HG02623 (cell line): ENCODE measurements at regions not wholly inside any gene's neighbourhood (a gene's known extent, or its start where the extent isn't known, plus 50 kb on each side); places are given as distances from the start of the nearest gene placed in this dataset.
"Not testable (repeated sequence)": the region's sequence is repeated elsewhere in the genome, so short reads cannot be mapped to it uniquely, and the experiment has no call there.

Experiments used
- ATAC-seq: cut with Tn5 transposase; IDR thresholded peaks from one replicate; pipeline ENCODE4 v1.9.1; 2021; ENCODE audit warnings: moderate library complexity; ENCODE audit not compliant: unreplicated experiment

DNA sequence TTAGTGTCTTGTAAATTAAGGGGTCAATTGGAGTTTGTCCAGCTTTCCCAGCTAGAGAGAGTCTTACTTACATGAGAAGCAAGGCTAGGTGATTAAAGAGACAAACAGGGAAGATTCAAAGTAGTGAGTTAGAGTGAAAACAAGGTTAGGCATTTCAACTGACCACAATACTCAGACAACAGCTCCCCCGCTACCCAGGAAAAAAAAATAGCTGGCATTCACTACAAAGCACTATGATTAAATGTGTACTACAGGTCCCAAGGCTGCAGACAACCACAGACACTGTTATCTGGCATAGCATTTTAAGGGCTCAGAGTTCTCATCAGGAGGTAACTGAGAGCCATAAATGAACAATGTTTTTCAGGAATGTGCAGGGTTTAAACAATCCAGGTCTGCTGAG, 680.9 kb downstream of the TMEM121 start:
- ATAC-seq, result no peak

DNA sequence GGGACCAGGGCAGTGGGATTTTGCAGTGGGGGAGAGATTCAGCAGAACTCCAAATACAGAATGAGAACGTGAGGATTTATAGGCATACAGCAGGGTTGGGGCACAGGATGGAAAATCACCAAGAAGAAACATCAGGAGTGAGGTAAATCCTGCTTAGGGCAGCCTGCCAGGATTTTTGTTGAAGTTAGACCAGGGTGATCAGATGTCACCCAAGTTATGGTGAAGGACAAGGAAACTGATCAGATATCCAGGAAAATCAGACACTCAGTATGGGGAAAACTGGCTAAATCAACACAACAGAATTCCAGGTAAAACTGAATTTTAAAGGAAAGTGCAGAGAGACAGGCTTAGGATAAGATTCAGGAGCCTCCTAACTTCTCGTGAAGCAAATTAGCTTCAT, 682.4 kb downstream of the TMEM121 start:
- ATAC-seq, result no peak

- ATAC-seq, result no peak
Observed at GRCh38 chr14:106209755-106210154, 683.4 kb downstream of the TMEM121 start.

GRCh38 chr14:106210650-106211049, 684.3 kb downstream of the TMEM121 start:
- no peak for ATAC-seq

- no peak for ATAC-seq
Observed at GRCh38 chr14:106211334-106211900, 685.0 kb downstream of the TMEM121 start.

DNA sequence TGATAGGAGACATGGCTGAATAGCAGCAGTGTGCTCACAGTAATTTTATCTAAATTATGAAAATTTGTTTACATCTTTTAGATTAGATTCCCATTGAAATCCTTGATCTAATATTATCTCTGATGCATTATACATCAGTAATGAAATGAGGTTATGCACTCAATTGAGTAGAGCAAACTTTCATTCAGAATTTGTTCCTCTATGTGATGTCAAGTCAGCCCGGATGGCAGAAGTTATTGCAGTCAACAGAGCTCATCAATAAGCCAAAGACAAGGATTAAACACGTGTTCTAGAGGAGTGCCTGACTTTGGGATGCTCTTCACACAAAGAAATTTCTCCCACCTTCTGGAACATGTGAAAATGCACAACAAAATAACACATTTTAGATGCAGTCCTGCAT, 688.8 kb downstream of the TMEM121 start:
- no peak for ATAC-seq

- ATAC-seq, result no peak
Observed at GRCh38 chr14:106216679-106217078, 690.3 kb downstream of the TMEM121 start.

DNA sequence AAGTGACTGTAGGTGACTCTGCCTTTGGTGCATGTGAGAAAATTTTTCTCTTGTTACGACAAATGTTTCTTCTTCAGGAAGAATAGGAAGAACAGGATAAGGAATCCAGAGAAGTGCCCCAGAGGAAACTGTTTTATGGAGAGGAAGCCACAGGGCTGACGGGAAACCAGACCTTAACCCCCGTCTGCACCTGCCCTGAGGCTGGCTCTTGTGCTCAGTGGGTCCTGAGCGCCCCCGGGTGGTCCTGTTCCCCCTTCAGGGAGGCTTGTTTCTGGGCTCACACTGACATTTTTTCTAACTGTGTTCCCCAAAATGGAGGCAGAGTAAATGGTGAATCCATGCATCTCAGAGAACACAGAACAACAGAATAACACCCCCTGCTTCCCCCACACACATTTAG, 691.8 kb downstream of the TMEM121 start:
- no peak for ATAC-seq

DNA sequence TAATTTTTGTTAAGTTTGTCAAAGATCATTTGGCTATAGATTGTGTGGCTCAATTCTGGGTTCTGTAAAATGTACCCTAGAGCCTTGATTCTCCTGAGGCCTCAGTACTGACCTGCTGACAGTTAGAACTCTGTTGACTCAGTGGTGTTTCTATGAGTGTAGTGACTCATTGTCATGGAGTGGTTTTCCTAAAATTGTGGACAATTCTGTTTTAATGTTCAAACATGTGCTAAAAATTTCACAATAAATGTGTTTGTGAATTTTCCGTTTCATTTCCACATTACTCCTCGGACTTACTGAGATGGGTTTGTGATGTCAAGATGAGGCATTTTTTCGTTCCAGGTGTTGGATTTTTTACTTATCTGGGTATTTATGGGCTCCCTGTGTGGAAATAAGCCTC, 695.9 kb downstream of the TMEM121 start:
- ATAC-seq, result no peak

DNA sequence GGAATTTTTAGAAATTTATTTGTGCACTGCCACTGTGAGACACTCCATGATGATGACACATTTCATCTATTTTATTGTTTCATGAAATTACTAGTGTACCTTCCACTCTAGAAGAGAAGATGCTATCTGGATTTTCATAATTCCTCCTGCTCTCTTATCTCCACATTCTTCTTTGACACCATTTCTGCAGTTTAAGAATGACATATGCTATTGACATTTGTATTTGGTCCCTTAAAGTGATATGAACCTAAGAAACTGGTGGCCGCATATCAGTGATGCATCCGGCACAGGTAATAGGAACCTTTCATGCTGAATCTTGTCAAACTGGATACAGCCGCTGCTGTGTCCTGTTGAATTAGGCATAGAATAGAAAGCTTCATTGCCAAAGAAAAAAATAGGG, 696.3 kb downstream of the TMEM121 start:
- no peak for ATAC-seq

DNA sequence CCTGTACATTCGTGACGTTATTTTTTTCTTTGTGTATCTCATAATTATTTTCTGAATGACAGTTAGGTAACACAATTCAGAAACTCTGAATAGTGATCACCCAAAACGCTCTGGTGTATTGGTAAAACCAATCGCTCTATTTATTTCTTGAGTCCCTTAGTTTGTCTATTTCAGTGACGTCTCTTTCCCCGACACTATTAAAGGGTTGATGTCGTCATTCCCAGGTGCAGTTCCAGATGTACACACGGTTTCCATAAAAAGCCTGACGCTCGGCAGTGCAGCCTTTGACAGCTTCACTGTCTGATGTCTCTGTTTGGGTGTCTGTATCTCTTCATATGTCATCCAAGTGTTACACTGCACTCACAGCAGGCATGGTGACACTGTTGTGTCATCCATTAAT, 701.4 kb downstream of the TMEM121 start:
- no peak for ATAC-seq

DNA sequence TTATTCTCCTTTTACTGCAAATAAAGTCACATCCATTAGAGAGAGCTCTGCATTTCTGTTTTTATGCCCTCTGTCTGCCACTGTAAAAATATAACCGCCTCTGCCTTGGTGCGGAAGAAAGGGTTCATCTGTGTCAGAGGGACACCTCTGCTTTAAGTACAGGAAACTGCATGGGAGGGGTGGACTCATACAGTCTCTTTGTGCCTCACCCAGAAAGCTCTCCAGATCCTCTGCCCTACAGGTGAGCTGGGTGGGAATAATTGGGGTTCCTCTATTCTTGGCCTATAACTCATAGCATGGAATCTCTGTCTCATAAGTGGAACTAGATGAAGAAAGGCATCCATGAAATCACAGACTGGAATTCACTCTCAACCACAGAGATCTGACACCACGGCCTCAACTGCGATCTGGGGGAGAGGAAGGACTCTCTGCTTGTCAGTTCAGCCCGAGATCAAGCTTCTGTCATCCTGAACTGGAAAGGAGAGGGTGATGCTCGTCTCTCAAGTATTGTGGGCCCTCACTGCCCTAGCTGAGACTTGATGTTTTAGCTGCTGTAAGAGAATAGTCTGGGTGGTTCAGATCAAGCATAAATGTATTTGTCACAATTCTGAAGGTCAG, 702.3 kb downstream of the TMEM121 start:
- ATAC-seq, result no peak

DNA sequence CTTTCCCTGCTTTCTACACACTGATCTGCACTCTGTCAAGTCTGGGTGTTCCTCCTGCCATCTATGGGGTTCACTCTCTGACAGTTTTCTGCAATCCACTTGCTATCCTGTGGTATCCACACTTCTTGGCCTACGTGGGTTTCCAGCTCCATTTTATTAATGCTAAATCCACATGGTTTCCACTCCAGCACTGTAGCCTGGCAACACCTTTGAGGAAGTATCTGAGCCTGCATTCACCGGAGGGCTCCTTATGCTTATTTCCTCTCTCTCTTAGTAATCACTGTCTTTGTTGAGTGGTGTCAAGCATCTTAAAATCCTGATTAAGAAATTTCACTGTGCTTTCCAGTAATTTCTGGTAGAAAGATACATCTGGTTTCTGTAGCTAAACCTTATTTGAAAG, 703.7 kb downstream of the TMEM121 start:
- no peak for ATAC-seq

DNA sequence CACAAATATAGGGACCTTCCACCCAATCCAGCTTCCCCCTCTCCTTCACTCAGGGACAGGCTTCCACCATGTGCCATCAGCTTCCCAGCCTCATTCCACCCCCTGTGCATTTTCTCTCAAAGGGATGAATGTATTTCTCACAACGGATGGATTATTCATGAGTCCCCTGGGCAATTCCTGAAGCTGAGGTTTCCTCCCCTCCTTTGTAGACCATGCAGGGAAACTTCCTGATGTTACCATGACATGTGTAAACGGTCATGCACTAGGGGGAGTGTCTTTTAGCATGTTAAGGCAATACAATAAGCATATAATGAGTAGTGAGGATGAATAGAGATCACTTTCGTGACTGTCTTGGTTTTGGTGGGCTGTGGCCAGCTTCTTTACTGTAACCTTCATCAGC, 706.8 kb downstream of the TMEM121 start:
- not testable (repeated sequence) for ATAC-seq

DNA sequence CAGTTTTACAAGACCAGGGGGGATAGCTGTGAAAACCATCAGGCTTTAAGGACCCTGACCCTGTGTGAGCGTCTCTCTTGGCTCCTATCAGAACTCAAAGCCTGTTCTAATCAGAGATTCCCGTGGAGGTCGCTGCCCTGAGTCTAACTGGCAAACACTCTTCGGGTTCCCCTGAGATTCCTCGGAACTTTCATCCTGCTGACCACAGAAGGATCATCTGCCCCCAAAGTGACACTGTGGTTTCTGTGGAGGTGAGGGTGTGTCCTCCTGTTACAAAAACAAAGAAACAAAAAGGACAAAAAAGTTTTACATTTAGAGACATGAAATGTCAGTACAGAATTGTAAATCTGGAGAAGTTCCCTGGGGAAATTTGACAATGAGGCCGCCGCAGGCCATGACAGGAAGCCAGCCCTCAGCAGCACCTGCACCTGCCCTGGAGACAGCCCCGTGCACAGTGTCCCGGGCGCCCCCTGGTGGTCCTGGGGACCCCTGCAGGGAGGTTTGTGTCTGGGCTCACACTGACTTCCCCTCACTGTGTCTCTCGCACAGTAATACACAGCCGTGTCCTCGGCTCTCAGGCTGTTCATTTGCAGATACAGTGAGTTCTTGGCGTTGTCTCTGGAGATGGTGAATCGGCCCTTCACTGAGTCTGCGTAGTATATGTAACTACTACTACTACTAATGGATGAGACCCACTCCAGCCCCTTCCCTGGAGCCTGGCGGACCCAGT, 708.3 kb downstream of the TMEM121 start:
- ATAC-seq, result not testable (repeated sequence)

DNA sequence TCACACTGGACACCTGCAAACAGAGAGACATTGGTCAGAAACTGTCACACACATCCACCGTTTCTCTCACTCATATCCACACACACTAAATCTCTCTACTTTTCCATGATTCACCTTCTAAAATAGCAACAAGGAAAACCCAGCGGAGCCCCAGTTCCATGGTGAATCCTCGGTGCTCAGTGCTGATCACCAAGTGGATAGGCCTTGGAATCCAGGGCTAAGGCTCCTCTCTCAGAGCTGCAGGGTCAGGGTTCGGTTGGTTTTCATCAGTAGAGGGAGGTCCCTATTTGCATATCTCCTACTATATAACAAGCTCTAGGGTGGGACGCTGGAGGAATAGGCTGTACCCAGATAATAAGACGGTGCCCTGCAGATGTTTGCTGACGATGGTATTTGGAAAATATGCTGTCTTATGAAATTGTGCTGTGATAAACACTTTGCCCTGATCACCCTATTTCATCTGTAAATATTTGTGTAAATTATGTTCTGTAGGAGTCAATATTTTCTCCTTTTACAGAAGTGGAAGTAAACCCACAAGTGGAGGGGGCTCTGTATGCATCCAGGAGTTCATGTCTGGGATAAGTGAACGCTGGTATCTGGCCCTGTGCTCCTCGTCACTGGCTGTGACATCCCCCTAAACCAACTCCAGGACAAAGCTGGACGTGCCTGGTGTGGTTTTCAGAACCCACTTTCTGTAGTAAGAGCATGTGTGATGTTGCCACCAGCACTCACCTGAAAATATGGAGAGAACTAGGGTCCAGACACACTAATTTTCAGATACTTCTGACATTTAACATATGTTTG, 709.2 kb downstream of the TMEM121 start:
- ATAC-seq, result no peak

DNA sequence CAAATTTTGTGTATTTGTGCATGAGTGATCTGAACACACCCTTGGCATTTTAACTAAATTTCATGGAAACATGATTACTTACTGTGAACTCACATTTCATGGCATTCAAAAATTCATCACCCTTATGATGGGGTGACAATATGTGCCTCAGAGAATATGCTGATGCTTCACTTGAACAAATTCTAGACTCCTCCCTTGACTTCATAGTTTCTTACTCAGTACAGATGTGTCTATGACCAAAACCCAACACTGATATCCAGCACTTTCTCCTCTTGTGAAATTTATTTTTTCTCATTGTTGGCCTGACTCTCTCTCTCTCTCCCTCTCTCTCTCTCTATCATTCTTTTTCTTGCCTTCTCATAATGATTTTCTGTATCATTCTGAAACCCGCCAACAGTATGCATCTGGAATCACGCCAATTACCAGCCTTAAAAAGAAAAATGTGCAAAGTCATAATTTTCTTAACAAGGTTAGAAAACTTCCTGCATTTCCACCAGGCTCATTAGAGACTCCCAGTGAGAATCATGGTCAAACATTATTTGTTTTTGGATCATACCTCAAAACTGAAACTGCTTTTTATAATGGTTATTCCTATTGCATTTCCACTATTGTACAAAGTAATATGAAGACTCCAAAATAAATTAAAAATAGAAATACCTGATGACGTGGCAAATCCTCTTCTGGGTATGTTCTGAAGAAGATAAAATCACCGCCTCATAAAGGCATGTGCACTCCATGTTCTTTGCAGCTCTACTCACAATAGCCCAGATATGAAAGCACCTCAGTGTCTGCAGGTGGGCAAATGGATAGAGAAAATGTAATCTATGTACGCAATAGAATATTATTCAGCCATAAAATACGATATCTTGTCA, 722.2 kb downstream of the TMEM121 start:
- no peak for ATAC-seq

DNA sequence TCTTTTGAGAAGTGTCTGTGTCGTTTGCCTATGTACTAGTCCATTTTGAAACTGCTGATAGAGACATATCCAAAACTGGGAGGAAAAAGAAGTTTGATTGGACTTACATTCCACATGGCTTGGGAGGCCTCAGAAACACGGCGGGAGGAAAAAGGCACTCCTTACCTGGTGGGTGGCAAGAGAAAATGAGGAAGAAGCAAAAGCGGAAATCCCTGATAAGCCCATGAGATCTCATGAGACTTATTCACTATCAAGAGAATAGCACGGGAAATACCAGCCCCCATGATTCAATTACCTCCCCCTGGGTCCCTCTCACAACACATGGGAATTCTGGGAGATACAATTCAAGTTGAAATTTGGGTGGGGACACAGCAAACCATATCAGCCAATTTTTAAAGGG, 727.6 kb downstream of the TMEM121 start:
- not testable (repeated sequence) for ATAC-seq

DNA sequence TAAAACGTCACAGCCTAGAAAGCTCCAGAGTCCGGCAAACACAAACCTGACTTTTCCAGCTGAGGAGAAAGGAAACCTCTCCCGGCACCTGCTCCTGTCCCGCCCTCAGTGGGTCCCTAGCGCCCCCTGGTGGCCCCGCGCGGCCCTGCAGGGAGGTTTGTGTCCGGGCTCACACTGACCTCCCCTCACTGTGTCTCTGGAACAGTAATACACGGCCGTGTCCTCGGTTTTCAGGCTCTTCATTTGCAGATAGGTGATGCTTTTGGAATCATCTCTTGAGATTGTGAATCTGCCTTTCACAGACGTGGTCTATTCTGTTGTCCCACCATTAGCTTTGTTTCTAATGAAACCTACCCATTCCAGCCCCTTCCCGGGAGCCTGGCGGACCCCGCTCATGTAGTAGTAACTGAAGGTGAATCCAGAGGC, 731.2 kb downstream of the TMEM121 start:
- not testable (repeated sequence) for ATAC-seq

DNA sequence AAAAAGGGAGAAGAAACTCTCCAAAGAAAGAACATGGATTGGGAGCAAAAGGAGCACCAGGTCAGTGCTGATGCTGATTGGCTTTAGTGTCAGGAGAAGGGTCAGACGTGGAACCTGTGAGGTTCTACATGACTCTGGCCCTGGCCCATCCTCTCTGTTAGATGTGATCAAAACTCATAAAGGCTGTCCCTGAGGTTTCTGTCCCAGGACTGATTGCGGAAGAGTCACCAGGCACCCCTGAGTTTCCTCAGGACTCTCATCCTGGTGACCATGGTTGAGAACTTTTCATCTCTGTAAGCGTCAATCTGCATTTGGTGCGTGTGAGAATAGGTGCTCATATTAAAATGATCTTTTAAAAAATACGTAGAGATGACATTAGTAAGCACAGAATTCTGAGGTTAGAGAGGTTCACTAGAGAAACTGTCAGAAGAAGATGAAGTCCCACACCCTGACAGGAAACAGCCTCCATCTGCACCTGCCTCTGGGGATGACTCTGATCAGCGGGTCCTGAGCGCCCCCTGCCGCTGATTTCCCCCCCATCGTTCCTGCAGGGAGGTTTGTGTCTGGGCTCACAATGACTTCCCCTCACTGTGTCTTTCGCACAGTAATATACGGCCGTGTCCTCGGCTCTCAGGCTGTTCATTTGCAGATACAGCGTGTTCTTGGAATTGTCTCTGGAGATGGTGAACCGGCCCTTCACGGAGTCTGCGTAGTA, 741.8 kb downstream of the TMEM121 start:
- ATAC-seq, result no peak
